Osteocyte (in vitro differentiated cells): ENCODE measurements at regions not wholly inside any gene's neighbourhood (a gene's known extent, or its start where the extent isn't known, plus 50 kb on each side); places are given as distances from the start of the nearest gene placed in this dataset.
"Not testable (repeated sequence)": the region's sequence is repeated elsewhere in the genome, so short reads cannot be mapped to it uniquely, and the experiment has no call there.

Experiments used
- DNase-seq: peaks from one replicate; pipeline ENCODE4 v3.0.0; 2021; ENCODE audit warnings: mixed read lengths; ENCODE audit not compliant: unreplicated experiment; ENCODE audit errors: extremely low spot score
- H3K27ac Mint-ChIP-seq: one replicate; pipeline ENCODE4 v1.8.0; 2021; ENCODE audit warnings: mild to moderate bottlenecking, mixed read lengths; ENCODE audit not compliant: unreplicated experiment
- H3K27me3 Mint-ChIP-seq: one replicate; pipeline ENCODE4 v1.8.0; 2021; ENCODE audit warnings: mixed read lengths; ENCODE audit not compliant: unreplicated experiment
- H3K36me3 Mint-ChIP-seq: one replicate; pipeline ENCODE4 v1.8.0; 2021; ENCODE audit warnings: mixed read lengths; ENCODE audit not compliant: unreplicated experiment
- H3K4me1 Mint-ChIP-seq: one replicate; pipeline ENCODE4 v1.8.0; 2021; ENCODE audit warnings: mixed read lengths; ENCODE audit not compliant: unreplicated experiment
- H3K4me3 Mint-ChIP-seq: one replicate; pipeline ENCODE4 v1.8.0; 2021; ENCODE audit warnings: mild to moderate bottlenecking, moderate library complexity, mixed read lengths; ENCODE audit not compliant: unreplicated experiment
- H3K9me3 Mint-ChIP-seq: one replicate; pipeline ENCODE4 v1.8.0; 2021; ENCODE audit warnings: mixed read lengths; ENCODE audit not compliant: unreplicated experiment
- CTCF ChIP-seq: fragments of 200-600 bp; sonication (generic); IDR thresholded peaks from 2 replicates; pipeline ENCODE4 v1.5.0; 2021; ENCODE audit warnings: antibody characterized with exemption, mild to moderate bottlenecking, moderate library complexity

- no peaks in the 10 kb centered on the region for H3K27me3 Mint-ChIP-seq
- H3K4me3 Mint-ChIP-seq: no peak overlapping the region
- no peaks in the 10 kb centered on the region for H3K4me1 Mint-ChIP-seq
- no peak for TF ChIP-seq CTCF
- peaks cover 47% of the 10 kb centered on the region for H3K9me3 Mint-ChIP-seq
- no peaks in the 10 kb centered on the region for H3K36me3 Mint-ChIP-seq
- no peak overlapping the region for H3K27ac Mint-ChIP-seq
- no peak for DNase-seq
Measured at GRCh38 chr16:5916711-5917191, 819.2 kb upstream of the EEF2KMT start.

- Mint-ChIP-seq H3K4me3 (no peak overlapping the region), H3K27ac (no peak overlapping the region), H3K27me3 (no peaks in the 10 kb centered on the region), H3K9me3 (peaks cover 29% of the 10 kb centered on the region), H3K4me1 (no peaks in the 10 kb centered on the region), H3K36me3 (no peaks in the 10 kb centered on the region)
- DNase-seq: no peak
- TF ChIP-seq CTCF: no peak
Measured at GRCh38 chr16:5911241-5911640, 813.6 kb upstream of the EEF2KMT start.

GRCh38 chr16:5909556-5909955, 812.0 kb upstream of the EEF2KMT start:
- H3K27me3 Mint-ChIP-seq, H3K4me1 Mint-ChIP-seq, H3K27ac Mint-ChIP-seq: not testable (repeated sequence)

GRCh38 chr16:5907544-5907943, 809.9 kb upstream of the EEF2KMT start:
- no peak overlapping the region for H3K27ac Mint-ChIP-seq
- H3K36me3 Mint-ChIP-seq: no peaks in the 10 kb centered on the region
- H3K9me3 Mint-ChIP-seq: peaks cover 32% of the 10 kb centered on the region
- no peaks in the 10 kb centered on the region for H3K4me1 Mint-ChIP-seq
- H3K4me3 Mint-ChIP-seq: no peak overlapping the region
- DNase-seq: no peak
- no peaks in the 10 kb centered on the region for H3K27me3 Mint-ChIP-seq
- TF ChIP-seq CTCF: no peak

More at GRCh38 chr16:5909556-5909955, 812.0 kb upstream of the EEF2KMT start:
- H3K4me3 Mint-ChIP-seq, H3K36me3 Mint-ChIP-seq, DNase-seq: not testable (repeated sequence)
- peaks cover 31% of the 10 kb centered on the region for H3K9me3 Mint-ChIP-seq

DNA sequence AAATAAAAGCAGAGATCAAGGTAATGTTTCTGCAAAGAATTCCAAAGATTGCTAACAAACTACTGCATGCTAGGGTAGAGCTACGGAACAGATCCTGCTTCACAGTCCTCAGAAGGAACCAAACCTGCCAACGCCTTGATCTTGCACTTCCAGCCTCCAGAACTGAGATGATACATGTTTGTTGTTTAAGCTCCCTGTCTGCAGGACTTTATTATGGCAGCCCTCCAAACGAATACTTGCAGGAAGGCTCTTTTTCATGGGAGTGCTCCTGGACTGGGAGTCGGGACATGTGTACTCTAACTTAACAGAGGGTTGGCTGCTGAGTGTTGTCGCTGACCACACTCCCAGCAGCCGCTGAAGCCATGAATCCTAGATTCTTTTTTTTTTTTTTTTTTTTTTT, 808.8 kb upstream of the EEF2KMT start:
- H3K36me3 Mint-ChIP-seq: no peaks in the 10 kb centered on the region
- H3K27ac Mint-ChIP-seq: no peak overlapping the region
- no peak overlapping the region for H3K4me3 Mint-ChIP-seq
- no peaks in the 10 kb centered on the region for H3K27me3 Mint-ChIP-seq
- H3K4me1 Mint-ChIP-seq: no peaks in the 10 kb centered on the region
- TF ChIP-seq CTCF: no peak
- peaks cover 28% of the 10 kb centered on the region for H3K9me3 Mint-ChIP-seq
- DNase-seq: no peak

DNA sequence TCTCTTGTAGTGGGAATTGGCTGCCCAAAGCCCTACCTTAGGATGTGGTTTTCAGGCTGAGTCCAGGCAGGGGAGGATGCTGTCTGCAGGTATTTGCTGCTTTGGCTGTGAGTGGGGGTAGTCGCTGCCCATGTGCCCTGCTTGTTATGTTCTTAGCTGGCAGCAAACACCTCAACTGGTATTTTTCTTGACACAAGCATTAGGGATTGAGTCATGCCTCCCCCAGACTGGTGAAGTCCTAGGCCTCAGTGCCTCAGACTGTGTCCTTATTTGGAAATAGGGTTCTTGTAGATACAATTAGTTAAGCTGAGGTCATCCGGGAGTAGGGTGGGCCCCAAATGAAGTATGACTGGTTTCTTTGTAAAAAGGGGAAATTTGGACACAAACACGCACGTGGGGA, 808.3 kb upstream of the EEF2KMT start:
- Mint-ChIP-seq H3K36me3 (no peaks in the 10 kb centered on the region), H3K27me3 (no peaks in the 10 kb centered on the region), H3K4me1 (no peaks in the 10 kb centered on the region), H3K4me3 (no peak overlapping the region), H3K9me3 (peaks cover 28% of the 10 kb centered on the region), H3K27ac (no peak overlapping the region)
- TF ChIP-seq CTCF: no peak
- no peak for DNase-seq
